HEK293 (cell line): ENCODE measurements at regions not wholly inside any gene's neighbourhood (a gene's known extent, or its start where the extent isn't known, plus 50 kb on each side); places are given as distances from the start of the nearest gene placed in this dataset.
"Not testable (repeated sequence)": the region's sequence is repeated elsewhere in the genome, so short reads cannot be mapped to it uniquely, and the experiment has no call there.

Experiments
- CTCF ChIP-seq: fragments of 450-650 bp; formaldehyde crosslinking; IDR thresholded peaks from 2 replicates; pipeline ENCODE4 v1.5.1; 2016; ENCODE audit warnings: missing biosample characterization, missing genetic modification characterization
- FEZF1 ChIP-seq: fragments of 450-650 bp; formaldehyde crosslinking; IDR thresholded peaks from 2 replicates; pipeline ENCODE4 v1.5.1; 2016; ENCODE audit warnings: missing biosample characterization, missing genetic modification characterization
- SCRT2 ChIP-seq: fragments of 450-650 bp; formaldehyde crosslinking; IDR thresholded peaks from 2 replicates; pipeline ENCODE4 v1.5.1; 2016; ENCODE audit warnings: missing biosample characterization, missing genetic modification characterization
- YY1 ChIP-seq: fragments of 450-650 bp; formaldehyde crosslinking; IDR thresholded peaks from 2 replicates; pipeline ENCODE4 v1.5.1; 2018; ENCODE audit warnings: missing biosample characterization, missing genetic modification characterization
- ZNF24 ChIP-seq: fragments of 450-650 bp; formaldehyde crosslinking; IDR thresholded peaks from 2 replicates; pipeline ENCODE4 v1.5.1; 2016; ENCODE audit warnings: missing biosample characterization, missing genetic modification characterization
- ZNF274 ChIP-seq, 2 experiments: fragments of 200-500 bp in 1 of 2; fragments of 450-650 bp in 1 of 2; sonication (Bioruptor generic) in 1 of 2; formaldehyde crosslinking in 1 of 2; IDR thresholded peaks; 2 replicates each; pipeline versions ENCODE4 v1.5.1 to v1.6.1; 2014 to 2016; ENCODE audit warnings: borderline replicate concordance in 1 of 2, inconsistent platforms in 1 of 2, low read length in 1 of 2, missing biosample characterization in 1 of 2, missing genetic modification characterization in 1 of 2
- ZNF292 ChIP-seq: fragments of 450-650 bp; formaldehyde crosslinking; IDR thresholded peaks from 2 replicates; pipeline ENCODE4 v1.5.1; 2016; ENCODE audit warnings: low read depth, missing biosample characterization, missing genetic modification characterization, borderline replicate concordance
- ZNF416 ChIP-seq: fragments of 450-650 bp; formaldehyde crosslinking; IDR thresholded peaks from 2 replicates; pipeline ENCODE4 v1.5.1; 2016; ENCODE audit warnings: missing biosample characterization, missing genetic modification characterization
- ZNF670 ChIP-seq: fragments of 450-650 bp; formaldehyde crosslinking; IDR thresholded peaks from 2 replicates; pipeline ENCODE4 v1.5.1; 2016; ENCODE audit warnings: missing biosample characterization, missing genetic modification characterization, low read depth
- ZNF76 ChIP-seq: fragments of 450-650 bp; formaldehyde crosslinking; IDR thresholded peaks from 2 replicates; pipeline ENCODE4; 2016; ENCODE audit warnings: low read depth, missing biosample characterization, missing genetic modification characterization, borderline replicate concordance
- ZSCAN30 ChIP-seq: fragments of 450-650 bp; IDR thresholded peaks from 2 replicates; pipeline ENCODE4 v1.5.1; 2018; ENCODE audit warnings: missing biosample characterization, mild to moderate bottlenecking, missing genetic modification characterization, moderate library complexity

GRCh38 chr7:83263442-83264034, 100.9 kb upstream of the PCLO start:
- TF ChIP-seq CTCF (tag by site-specific recombination); ZNF274 (IDR thresholded peaks at IDR 0.05; ENCODE audit: low read length); ZNF274 (tag by site-specific recombination; IDR thresholded peaks at IDR 0.05; ENCODE audit: borderline replicate concordance); ZSCAN30 (tag by site-specific recombination); ZNF292 (tag by site-specific recombination); ZNF670; ZNF416 (tag by site-specific recombination); ZNF76 (tag by site-specific recombination); FEZF1 (tag by site-specific recombination); YY1 (tag by site-specific recombination); ZNF24 (tag by site-specific recombination): not testable (repeated sequence)
- peak; percentile 35; the same call in 1 of the 2 replicates for TF ChIP-seq SCRT2 (tag by site-specific recombination)
